Colonic mucosa (tissue), 4 donors: ENCODE measurements at regions not wholly inside any gene's neighbourhood (a gene's known extent, or its start where the extent isn't known, plus 50 kb on each side); places are given as distances from the start of the nearest gene placed in this dataset.

Source experiments
- DNase-seq: peaks from one replicate; pipeline ENCODE4 v3.0.0-alpha.2; 2020
- H3K27ac ChIP-seq: fragments of 200-600 bp; one replicate; pipeline ENCODE4 v1.8.0; 2021
- H3K27me3 ChIP-seq: fragments of 200-600 bp; one replicate; pipeline ENCODE4 v1.8.0; 2021
- H3K36me3 ChIP-seq: fragments of 200-600 bp; one replicate; pipeline ENCODE4 v1.8.0; 2021
- H3K4me1 ChIP-seq: fragments of 200-600 bp; one replicate; pipeline ENCODE4 v1.8.0; 2021; ENCODE audit warnings: mild to moderate bottlenecking
- H3K4me3 ChIP-seq: fragments of 200-600 bp; one replicate; pipeline ENCODE4 v1.8.0; 2021
- H3K9ac ChIP-seq, 2 donors: one replicate each; pipeline ENCODE4 v1.7.0; 2013; ENCODE audit warnings: control low read depth in 2 of 2, low read depth in 2 of 2, low read length in 2 of 2
- H3K9me3 ChIP-seq: fragments of 200-600 bp; one replicate; pipeline ENCODE4 v1.8.0; 2021
- intact Hi-C: fragments of 100-400 bp; cut with DNase I; formaldehyde crosslinking; loops from one replicate; pipeline ENCODE4 v1.14.1; 2022
- TF ChIP-seq, protein P1 (sequence below): fragments of 200-600 bp; IDR thresholded peaks from one replicate; pipeline ENCODE4 v1.8.0; 2022; ENCODE audit warnings: antibody characterized with exemption, mild to moderate bottlenecking
- donor health status: healthy.
- donor health status: DM: no; HTN: no; CAD: no.
- donor health status: DM: no; HTN: no; CAD: no.

- H3K4me1 ChIP-seq: no peaks in the 10 kb centered on the region
- no peaks in the 10 kb centered on the region for H3K27me3 ChIP-seq
- H3K4me3 ChIP-seq: no peak overlapping the region
- H3K36me3 ChIP-seq: no peaks in the 10 kb centered on the region
- TF ChIP-seq, protein P1, sequence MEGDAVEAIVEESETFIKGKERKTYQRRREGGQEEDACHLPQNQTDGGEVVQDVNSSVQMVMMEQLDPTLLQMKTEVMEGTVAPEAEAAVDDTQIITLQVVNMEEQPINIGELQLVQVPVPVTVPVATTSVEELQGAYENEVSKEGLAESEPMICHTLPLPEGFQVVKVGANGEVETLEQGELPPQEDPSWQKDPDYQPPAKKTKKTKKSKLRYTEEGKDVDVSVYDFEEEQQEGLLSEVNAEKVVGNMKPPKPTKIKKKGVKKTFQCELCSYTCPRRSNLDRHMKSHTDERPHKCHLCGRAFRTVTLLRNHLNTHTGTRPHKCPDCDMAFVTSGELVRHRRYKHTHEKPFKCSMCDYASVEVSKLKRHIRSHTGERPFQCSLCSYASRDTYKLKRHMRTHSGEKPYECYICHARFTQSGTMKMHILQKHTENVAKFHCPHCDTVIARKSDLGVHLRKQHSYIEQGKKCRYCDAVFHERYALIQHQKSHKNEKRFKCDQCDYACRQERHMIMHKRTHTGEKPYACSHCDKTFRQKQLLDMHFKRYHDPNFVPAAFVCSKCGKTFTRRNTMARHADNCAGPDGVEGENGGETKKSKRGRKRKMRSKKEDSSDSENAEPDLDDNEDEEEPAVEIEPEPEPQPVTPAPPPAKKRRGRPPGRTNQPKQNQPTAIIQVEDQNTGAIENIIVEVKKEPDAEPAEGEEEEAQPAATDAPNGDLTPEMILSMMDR: no peak
- no peaks in the 10 kb centered on the region for H3K9me3 ChIP-seq
- DNase-seq: no peak
- H3K27ac ChIP-seq: no peak overlapping the region
- intact Hi-C loops: no loop called here
- H3K9ac ChIP-seq: no peak overlapping the region
Measured at GRCh38 chr6:25062070-25062811, 126.5 kb upstream of the RIPOR2 start.

DNA sequence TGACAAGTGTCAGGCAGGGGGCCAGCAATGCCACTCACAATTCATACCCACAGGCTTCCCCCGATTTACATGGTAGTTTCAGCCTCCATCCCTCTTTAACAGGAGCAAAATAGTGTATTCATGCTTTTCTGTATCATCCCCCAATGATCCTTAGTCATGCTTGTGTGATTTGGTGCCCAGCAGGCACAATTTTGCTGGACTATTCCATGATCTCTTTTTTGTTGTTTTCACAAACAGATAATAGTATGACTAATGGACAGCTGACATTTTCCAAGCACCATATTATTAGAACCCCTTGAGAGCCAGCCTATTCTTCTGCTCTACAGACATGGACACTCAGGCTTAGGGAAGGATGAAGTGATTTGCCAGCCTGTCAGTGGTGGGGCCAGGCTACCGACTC lies 128.2 kb upstream of the RIPOR2 start:
- no peak overlapping the region for H3K4me3 ChIP-seq
- intact Hi-C loops: no loop called here

GRCh38 chr6:25065666-25066065 lies 129.9 kb upstream of the RIPOR2 start:
- no peak overlapping the region for H3K4me3 ChIP-seq
- H3K27ac ChIP-seq: no peak overlapping the region
- TF ChIP-seq, protein P1: no peak
- H3K27me3 ChIP-seq: no peaks in the 10 kb centered on the region
- no peaks in the 10 kb centered on the region for H3K9me3 ChIP-seq
- intact Hi-C loops: no loop called here
- H3K9ac ChIP-seq: no peak overlapping the region
- no peak for DNase-seq
- H3K36me3 ChIP-seq: no peaks in the 10 kb centered on the region
- no peaks in the 10 kb centered on the region for H3K4me1 ChIP-seq

More for the DNA sequence above, 128.2 kb upstream of the RIPOR2 start:
- no peak for DNase-seq
- TF ChIP-seq, protein P1: no peak
- Histone ChIP-seq H3K9ac (no peak overlapping the region), H3K27ac (no peak overlapping the region), H3K9me3 (no peaks in the 10 kb centered on the region), H3K4me1 (no peaks in the 10 kb centered on the region), H3K36me3 (no peaks in the 10 kb centered on the region), H3K27me3 (no peaks in the 10 kb centered on the region)

DNA sequence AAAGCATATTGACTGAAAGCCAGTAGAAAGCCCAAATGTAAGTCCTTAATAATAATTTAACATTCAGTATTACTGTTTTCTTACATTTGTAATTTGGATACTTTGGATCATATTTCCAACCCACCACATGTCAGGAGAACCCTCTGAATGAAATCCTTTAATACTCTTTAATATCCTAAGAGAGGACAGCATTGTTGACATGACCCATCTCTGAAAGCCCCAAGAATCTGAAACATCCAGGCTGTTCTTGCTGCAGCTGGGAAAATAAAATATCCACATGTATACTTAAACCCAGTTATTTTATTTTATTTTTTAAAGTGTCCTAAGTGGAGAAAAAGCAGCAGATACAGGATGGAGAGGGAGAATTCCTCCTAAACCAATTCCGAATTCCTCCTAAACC lies 130.8 kb upstream of the RIPOR2 start:
- DNase-seq: no peak
- Histone ChIP-seq H3K4me3 (no peak overlapping the region), H3K9me3 (no peaks in the 10 kb centered on the region), H3K27ac (no peak overlapping the region), H3K27me3 (no peaks in the 10 kb centered on the region), H3K4me1 (no peaks in the 10 kb centered on the region), H3K36me3 (no peaks in the 10 kb centered on the region), H3K9ac (no peak overlapping the region)
- TF ChIP-seq, protein P1: no peak
- intact Hi-C loops: no loop called here

DNA sequence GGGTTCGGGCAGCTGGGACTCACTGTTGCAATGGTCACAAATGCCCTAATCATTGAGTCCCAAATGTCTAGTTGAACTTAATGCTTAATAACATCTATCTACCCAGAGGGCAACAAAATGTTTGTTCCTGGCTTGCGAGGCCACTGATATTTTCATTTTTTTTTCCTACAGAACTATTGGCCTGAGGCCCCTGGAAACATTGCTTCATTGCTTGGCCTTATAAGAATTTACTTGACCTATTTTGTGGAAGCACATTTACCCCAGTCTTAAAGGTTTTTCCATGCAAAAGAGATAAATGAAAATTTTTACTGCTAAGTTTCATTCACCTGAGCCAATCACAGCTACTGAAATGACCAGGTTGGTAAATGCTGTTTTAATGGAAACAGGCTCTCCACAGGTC lies 133.1 kb upstream of the RIPOR2 start:
- Histone ChIP-seq H3K9ac (no peak overlapping the region), H3K4me3 (no peak overlapping the region), H3K4me1 (no peaks in the 10 kb centered on the region), H3K9me3 (no peaks in the 10 kb centered on the region), H3K27ac (no peak overlapping the region), H3K36me3 (no peaks in the 10 kb centered on the region), H3K27me3 (no peaks in the 10 kb centered on the region)
- TF ChIP-seq, protein P1: no peak
- no peak for DNase-seq
- intact Hi-C loops: no loop called here
